K562 (cell line): ENCODE measurements at regions not wholly inside any gene's neighbourhood (a gene's known extent, or its start where the extent isn't known, plus 50 kb on each side); places are given as distances from the start of the nearest gene placed in this dataset.

ENCODE experiments used
- CTBP1 ChIP-seq: fragments of 450-650 bp; IDR thresholded peaks from 2 replicates; pipeline ENCODE4 v1.6.1; 2016; ENCODE audit warnings: borderline replicate concordance
- HDAC6 ChIP-seq: IDR thresholded peaks from 2 replicates; pipeline ENCODE4 v1.6.1; 2012; ENCODE audit warnings: low read depth, mild to moderate bottlenecking, control low read depth, inconsistent platforms, low read length, moderate library complexity
- HNRNPUL1 ChIP-seq: fragments of 200-400 bp; formaldehyde crosslinking; IDR thresholded peaks from 2 replicates; pipeline ENCODE4 v1.6.1; 2017; ENCODE audit warnings: low read length
- MYNN ChIP-seq, 2 experiments: sonication (generic); formaldehyde crosslinking in 1 of 2; IDR thresholded peaks; 2 replicates each; pipeline versions ENCODE4 v1.5.0 to v1.6.1; 2016 to 2020; ENCODE audit warnings: antibody characterized with exemption in 1 of 2, missing genetic modification reagents in 1 of 2
- NCOA2 ChIP-seq, 2 experiments: fragments of 450-650 bp; IDR thresholded peaks; 2 replicates each; pipeline ENCODE4 v1.6.1; 2018; ENCODE audit warnings: mild to moderate bottlenecking in 2 of 2, moderate library complexity in 1 of 2; ENCODE audit not compliant: partially characterized antibody in 2 of 2
- POLR2A ChIP-seq: fragments of 450-650 bp; conservative IDR thresholded peaks from 2 replicates; pipeline ENCODE4 v1.6.1; 2016
- ZNF274 ChIP-seq: IDR thresholded peaks from 2 replicates; pipeline ENCODE4 v1.6.1; 2011; ENCODE audit warnings: low read depth, mild to moderate bottlenecking, low read length, moderate library complexity, borderline replicate concordance
- ZNF445 ChIP-seq: fragments of 250-450 bp; sonication (Bioruptor Pico); IDR thresholded peaks from 2 replicates; pipeline ENCODE4 v1.4.0; 2020; ENCODE audit warnings: low read depth, mild to moderate bottlenecking, moderate library complexity
- TF ChIP-seq, protein P1 (sequence below), 3 experiments: IDR thresholded peaks in 2 of 3; conservative IDR thresholded peaks in 1 of 3; 2 replicates each; pipeline ENCODE4 v1.5.1; 2011 to 2012; ENCODE audit warnings: low read length in 3 of 3, mild to moderate bottlenecking in 3 of 3, control low read depth in 2 of 3, improper control_type of control experiment in 1 of 3, inconsistent platforms in 1 of 3, low read depth in 1 of 3, mixed read lengths in 1 of 3, moderate library complexity in 1 of 3; ENCODE audit not compliant: insufficient read depth in 2 of 3
- TF ChIP-seq, protein P2 (sequence below), 2 experiments: fragments of 450-650 bp in 1 of 2; IDR thresholded peaks; 2 replicates each; pipeline ENCODE4 v1.6.1; 2011 to 2017; ENCODE audit warnings: low read depth in 2 of 2, antibody characterized with exemption in 1 of 2, borderline replicate concordance in 1 of 2, low read length in 1 of 2, mild to moderate bottlenecking in 1 of 2, mixed read lengths in 1 of 2; ENCODE audit not compliant: control insufficient read depth in 1 of 2
- TF ChIP-seq, protein P3 (sequence below): sonication (generic); formaldehyde crosslinking; IDR thresholded peaks from 2 replicates; pipeline ENCODE4 v1.8.0; 2023; ENCODE audit warnings: missing genetic modification reagents, mild to moderate bottlenecking, borderline replicate concordance

DNA sequence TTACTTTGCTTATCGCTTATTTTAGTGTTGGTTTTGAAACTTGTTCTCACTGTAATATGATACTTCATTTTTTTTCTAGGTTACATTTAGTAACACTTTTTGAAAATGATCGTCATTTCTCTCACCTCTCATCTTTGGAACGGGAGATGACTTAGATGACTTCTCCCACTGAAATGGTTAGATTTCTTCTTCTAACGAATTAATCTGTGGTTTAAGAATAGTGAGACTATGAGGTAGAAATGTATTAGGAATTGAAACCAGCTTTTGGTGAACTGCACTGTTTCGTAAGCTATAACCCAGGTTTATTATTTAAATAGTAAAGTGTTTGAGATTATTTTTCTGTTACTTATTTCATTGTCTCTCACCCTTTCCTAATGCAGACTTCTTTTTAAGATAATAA lies 93.7 kb downstream of the PRR15 start:
- TF ChIP-seq NCOA2 (IDR thresholded peaks at IDR 0.05; ENCODE audit: partially characterized antibody in 2 of 2) (no peak), HNRNPUL1 (no peak), POLR2A (no peak), HDAC6 (no peak), CTBP1 (no peak), ZNF274 (no peak), ZNF445 (CRISPR knock-in tag) (no peak), MYNN (IDR thresholded peaks at IDR 0.05) (no peak), MYNN (CRISPR knock-in tag; IDR thresholded peaks at IDR 0.05) (no peak)
- TF ChIP-seq, protein P1, sequence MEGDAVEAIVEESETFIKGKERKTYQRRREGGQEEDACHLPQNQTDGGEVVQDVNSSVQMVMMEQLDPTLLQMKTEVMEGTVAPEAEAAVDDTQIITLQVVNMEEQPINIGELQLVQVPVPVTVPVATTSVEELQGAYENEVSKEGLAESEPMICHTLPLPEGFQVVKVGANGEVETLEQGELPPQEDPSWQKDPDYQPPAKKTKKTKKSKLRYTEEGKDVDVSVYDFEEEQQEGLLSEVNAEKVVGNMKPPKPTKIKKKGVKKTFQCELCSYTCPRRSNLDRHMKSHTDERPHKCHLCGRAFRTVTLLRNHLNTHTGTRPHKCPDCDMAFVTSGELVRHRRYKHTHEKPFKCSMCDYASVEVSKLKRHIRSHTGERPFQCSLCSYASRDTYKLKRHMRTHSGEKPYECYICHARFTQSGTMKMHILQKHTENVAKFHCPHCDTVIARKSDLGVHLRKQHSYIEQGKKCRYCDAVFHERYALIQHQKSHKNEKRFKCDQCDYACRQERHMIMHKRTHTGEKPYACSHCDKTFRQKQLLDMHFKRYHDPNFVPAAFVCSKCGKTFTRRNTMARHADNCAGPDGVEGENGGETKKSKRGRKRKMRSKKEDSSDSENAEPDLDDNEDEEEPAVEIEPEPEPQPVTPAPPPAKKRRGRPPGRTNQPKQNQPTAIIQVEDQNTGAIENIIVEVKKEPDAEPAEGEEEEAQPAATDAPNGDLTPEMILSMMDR (IDR thresholded peaks at IDR 0.05 in 2 of 3, conservative IDR thresholded peaks at IDR 0.05 in 1 of 3; ENCODE audit: insufficient read depth in 2 of 3, low read depth in 1 of 3, low read length in 3 of 3), result no peak
- TF ChIP-seq, protein P2, sequence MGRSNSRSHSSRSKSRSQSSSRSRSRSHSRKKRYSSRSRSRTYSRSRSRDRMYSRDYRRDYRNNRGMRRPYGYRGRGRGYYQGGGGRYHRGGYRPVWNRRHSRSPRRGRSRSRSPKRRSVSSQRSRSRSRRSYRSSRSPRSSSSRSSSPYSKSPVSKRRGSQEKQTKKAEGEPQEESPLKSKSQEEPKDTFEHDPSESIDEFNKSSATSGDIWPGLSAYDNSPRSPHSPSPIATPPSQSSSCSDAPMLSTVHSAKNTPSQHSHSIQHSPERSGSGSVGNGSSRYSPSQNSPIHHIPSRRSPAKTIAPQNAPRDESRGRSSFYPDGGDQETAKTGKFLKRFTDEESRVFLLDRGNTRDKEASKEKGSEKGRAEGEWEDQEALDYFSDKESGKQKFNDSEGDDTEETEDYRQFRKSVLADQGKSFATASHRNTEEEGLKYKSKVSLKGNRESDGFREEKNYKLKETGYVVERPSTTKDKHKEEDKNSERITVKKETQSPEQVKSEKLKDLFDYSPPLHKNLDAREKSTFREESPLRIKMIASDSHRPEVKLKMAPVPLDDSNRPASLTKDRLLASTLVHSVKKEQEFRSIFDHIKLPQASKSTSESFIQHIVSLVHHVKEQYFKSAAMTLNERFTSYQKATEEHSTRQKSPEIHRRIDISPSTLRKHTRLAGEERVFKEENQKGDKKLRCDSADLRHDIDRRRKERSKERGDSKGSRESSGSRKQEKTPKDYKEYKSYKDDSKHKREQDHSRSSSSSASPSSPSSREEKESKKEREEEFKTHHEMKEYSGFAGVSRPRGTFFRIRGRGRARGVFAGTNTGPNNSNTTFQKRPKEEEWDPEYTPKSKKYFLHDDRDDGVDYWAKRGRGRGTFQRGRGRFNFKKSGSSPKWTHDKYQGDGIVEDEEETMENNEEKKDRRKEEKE (IDR thresholded peaks at IDR 0.05; ENCODE audit: borderline replicate concordance in 1 of 2, control insufficient read depth in 1 of 2, low read depth in 2 of 2, low read length in 1 of 2), result no peak
- TF ChIP-seq, protein P3, sequence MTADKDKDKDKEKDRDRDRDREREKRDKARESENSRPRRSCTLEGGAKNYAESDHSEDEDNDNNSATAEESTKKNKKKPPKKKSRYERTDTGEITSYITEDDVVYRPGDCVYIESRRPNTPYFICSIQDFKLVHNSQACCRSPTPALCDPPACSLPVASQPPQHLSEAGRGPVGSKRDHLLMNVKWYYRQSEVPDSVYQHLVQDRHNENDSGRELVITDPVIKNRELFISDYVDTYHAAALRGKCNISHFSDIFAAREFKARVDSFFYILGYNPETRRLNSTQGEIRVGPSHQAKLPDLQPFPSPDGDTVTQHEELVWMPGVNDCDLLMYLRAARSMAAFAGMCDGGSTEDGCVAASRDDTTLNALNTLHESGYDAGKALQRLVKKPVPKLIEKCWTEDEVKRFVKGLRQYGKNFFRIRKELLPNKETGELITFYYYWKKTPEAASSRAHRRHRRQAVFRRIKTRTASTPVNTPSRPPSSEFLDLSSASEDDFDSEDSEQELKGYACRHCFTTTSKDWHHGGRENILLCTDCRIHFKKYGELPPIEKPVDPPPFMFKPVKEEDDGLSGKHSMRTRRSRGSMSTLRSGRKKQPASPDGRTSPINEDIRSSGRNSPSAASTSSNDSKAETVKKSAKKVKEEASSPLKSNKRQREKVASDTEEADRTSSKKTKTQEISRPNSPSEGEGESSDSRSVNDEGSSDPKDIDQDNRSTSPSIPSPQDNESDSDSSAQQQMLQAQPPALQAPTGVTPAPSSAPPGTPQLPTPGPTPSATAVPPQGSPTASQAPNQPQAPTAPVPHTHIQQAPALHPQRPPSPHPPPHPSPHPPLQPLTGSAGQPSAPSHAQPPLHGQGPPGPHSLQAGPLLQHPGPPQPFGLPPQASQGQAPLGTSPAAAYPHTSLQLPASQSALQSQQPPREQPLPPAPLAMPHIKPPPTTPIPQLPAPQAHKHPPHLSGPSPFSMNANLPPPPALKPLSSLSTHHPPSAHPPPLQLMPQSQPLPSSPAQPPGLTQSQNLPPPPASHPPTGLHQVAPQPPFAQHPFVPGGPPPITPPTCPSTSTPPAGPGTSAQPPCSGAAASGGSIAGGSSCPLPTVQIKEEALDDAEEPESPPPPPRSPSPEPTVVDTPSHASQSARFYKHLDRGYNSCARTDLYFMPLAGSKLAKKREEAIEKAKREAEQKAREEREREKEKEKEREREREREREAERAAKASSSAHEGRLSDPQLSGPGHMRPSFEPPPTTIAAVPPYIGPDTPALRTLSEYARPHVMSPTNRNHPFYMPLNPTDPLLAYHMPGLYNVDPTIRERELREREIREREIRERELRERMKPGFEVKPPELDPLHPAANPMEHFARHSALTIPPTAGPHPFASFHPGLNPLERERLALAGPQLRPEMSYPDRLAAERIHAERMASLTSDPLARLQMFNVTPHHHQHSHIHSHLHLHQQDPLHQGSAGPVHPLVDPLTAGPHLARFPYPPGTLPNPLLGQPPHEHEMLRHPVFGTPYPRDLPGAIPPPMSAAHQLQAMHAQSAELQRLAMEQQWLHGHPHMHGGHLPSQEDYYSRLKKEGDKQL (CRISPR knock-in tag), result no peak
